Sciatic nerve (tissue), 2 donors: ENCODE measurements at regions not wholly inside any gene's neighbourhood (a gene's known extent, or its start where the extent isn't known, plus 50 kb on each side); places are given as distances from the start of the nearest gene placed in this dataset.

Source experiments
- ATAC-seq: fragments of 200-7000 bp; cut with Tn5 transposase; one replicate; pipeline ENCODE4 v1.9.1; 2020; ENCODE audit warnings: mild to moderate bottlenecking, moderate library complexity
- DNase-seq: peaks from one replicate; pipeline ENCODE4 v3.0.0-alpha.2; 2020; ENCODE audit warnings: low spot score
- intact Hi-C: fragments of 100-400 bp; cut with DNase I; formaldehyde crosslinking; loops from one replicate; pipeline ENCODE4 v1.14.2; 2022
- donor health status: DM: no; HTN: no; CAD: no.
- donor health status: DM: no; HTN: no; CAD: no.

DNA sequence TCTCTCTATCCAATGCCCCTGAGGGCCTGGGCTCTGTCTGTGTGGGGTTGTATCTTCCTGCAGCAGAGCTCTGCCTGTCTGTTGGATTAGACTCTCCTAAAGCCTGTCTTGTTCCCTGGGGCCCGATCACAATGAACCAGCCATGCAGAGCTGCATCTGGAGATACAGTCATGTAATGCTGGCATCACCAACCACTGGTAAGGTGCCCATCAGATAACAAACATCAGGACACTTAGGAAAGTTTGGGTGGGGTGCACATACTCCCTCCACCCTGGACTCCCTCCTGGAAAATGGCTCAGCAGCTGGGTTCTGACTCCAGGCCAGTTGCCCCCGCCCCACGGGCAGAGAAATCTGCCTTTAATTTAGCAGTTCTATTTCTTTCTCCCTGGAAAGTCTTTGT lies 61.3 kb upstream of the BRD7 start:
- intact Hi-C loops, result no loop called here
- DNase-seq, result no peak
- no peak for ATAC-seq

DNA sequence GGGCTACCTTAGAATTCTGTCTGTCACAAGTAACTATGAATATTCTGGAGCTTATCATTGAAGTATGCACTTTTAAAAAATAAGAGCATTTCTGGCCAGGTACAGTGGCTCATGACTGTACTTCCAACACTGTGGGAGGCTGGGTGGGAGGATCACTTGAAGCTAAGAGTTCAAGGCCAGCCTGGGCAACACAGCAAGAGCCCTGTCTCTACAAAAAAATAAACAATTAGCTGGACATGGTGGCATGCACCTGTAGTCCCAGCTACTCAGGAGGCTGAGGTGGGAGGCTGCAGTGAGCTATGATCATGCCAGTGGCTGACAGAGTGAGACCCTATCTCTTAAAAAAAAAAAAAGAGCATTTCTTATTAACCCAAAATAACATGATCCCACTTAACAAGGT lies 60.0 kb upstream of the BRD7 start:
- intact Hi-C loops, result no loop called here
- no peak for DNase-seq
- no peak for ATAC-seq

DNA sequence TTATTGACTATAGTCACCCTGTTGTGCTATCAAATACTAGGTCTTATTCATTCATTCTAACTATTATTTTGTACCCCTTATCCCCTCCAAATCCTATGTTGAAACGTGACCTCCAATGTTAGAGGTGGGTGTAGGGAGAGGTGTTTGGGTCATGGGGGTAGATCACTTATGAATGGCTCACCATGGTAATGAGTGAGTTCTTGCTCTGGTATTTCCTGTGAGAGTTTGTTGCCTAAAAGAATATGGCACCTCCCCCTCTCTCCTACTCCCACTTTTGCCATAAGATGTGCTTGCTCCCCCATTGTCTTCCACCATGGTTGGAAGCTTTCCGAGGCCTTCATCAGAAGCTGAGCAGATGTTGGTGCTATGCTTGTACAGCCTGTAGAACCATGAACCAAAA lies 59.3 kb upstream of the BRD7 start:
- DNase-seq (no peak), ATAC-seq (no peak)
- intact Hi-C loops, result no loop called here

DNA sequence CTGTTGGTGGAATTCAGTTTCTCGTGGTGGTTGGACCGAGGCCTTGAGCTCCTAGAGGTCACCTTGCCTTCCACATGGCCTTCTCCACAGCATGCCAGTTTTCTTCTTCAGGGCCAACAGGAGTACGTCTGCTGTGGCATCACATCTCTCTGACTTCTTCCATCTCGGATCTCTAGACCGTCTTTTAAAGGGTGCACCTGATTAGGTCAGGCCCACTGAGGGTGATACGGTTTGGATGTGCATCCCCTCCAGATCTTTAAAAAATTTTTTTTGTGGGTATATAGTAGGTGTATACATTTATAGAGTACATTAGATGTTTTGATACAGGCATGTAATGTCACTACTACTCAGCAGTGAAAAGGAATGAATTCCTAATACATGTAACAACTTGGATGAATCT lies 58.3 kb upstream of the BRD7 start:
- ATAC-seq, result no peak
- intact Hi-C loops, result no loop called here
- DNase-seq, result no peak

DNA sequence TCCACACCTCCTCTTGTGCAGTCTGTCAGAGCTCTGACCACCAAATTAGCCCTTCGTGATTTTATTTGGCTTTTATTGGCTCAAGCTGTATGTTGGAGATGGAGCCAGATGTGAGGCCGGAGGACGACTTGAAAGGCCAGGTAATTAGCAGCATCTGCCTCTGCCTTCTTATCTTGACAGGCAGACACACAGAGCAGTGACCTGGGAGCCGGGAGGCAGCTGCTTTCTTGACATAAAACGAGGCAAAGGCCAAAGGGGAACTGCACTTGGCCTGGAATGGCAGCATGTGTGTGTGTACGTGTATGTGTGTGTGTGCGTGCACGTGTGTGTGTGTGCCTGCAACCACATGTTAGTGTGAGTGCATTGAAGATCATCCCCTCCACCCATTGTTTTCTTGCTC lies 56.9 kb upstream of the BRD7 start:
- intact Hi-C loops, result no loop called here
- ATAC-seq, result no peak
- no peak for DNase-seq

DNA sequence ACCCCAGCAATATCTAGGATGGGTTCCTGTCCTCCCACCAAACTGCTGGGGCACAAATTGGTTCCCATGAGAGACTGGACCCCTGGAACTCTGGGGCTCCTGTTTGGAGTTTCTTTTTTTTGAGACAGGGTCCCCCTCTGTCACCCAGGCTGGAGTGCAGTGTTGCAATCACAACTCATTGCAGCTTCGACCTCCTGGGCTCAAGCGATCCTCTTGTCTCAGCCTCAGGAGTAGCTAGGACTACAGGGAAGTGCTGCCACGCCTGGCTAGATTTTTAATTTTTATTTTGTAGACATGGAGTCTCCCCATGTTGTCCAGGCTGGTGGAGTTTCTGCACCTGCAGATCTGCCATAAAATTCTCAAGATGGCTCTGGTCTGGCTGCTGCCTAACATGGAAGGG lies 56.3 kb upstream of the BRD7 start:
- intact Hi-C loops, result no loop called here

DNA sequence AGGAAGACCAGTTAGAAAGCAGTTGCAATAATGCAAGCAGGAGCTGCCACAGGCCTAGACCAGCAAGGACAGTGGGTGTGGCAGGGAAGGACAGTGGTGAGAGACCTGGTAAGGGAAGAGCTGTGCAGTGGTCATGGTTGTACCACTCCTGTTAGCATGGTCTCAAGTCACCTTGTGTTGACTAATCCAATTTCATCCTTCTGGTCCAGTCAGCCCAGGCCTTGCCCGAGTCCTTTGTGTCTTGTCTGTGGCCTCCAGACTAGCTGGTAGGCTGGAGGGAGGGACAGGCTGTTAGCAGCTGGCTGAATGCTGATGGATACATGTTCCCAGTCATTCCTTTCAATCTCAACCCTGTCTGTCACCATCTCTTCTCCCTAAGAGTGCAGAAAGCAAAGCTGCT lies 54.1 kb upstream of the BRD7 start:
- intact Hi-C loops, result no loop called here
- ATAC-seq (peak; percentile 30), DNase-seq (no peak)

More for the DNA sequence above, 56.3 kb upstream of the BRD7 start:
- DNase-seq, result no peak
- no peak for ATAC-seq

DNA sequence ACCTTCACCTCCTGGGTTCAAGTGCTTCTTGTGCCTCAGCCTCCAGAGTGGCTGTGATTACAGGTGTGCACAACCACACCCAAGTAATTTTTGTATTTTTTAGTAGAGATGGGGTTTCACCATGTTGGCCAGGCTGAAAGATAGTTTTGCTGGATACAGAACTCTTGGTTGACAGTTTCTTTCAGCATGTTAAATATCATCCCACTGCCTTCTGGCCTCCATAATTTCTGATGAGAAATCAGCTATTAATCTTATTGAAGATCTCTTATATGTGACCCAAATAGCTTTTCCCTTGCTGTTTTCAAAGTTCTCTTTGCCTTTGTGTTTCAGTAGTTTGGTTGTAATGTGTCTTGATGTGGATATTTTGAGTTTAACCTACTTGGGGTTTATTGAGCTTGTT lies 50.3 kb upstream of the BRD7 start:
- DNase-seq (no peak), ATAC-seq (no peak)
- intact Hi-C loops, result no loop called here
